ENCODE measurements at regions not wholly inside any gene's neighbourhood (a gene's known extent, or its start where the extent isn't known, plus 50 kb on each side); places are given as distances from the start of the nearest gene placed in this dataset.

DNA sequence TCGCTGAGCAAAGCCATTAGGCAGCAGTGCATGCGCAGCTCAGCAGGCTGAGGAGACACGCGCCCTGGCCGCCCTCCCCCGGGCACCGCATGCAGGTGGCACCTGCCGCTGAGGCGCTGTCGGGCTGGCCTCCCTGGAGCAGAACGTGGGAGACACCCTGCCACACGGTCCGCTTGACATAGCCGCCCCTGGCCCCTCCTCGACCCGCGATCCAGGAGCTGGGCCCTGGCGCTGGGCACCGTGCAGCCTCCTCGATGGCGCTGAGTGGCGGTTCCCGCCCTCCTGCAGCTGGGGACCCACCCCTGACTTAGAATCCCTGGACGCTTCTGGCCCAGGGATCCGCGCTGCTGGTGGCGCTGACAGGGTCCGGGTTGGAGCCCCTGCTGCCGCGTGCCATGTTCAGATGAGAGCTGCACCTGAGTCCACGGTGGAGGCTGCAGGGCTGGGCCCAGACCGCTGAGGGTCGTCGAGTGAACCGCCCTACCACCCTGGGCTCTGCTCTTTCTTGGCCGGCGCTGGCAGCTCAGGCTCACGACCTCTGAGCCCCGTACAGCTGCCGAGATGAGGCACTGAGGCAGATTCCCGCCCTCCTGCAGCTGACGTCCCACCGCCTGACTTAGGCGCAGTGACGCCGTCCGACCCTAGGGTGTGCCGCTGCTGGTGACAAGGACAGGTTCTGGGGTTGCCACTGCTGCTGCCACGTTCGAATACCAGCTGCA, 116.8 kb downstream of the OR13A1 start:
- no peak for DNase-seq (ENCODE audit: low spot score)

- no peak for DNase-seq (ENCODE audit: low spot score)
These were observed 116.1 kb downstream of the OR13A1 start for GRCh38 chr10:45199205-45199740.

- DNase-seq (ENCODE audit: low spot score), result no peak
These were observed 114.1 kb downstream of the OR13A1 start for GRCh38 chr10:45201271-45201670.

DNA sequence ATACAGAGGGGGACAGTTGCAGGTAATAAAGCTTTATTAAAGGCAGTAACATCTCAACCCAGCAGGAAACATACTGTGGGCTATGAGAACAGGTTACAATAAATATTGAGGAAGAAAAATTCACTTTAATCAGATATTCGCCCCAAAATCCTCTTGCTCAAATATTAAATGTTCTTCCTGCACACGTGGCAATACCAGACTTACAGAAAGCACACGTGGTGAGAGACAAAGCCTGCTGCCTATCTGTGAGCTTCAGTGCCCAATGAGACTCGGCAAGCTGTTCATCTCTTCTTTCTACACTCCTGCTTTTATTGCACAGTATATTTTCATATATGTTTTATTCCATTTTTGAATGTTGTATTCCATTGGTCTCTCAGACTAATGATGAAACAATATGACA, 113.2 kb downstream of the OR13A1 start:
- no peak for DNase-seq (ENCODE audit: low spot score)

GRCh38 chr10:45204954-45205775, 110.2 kb downstream of the OR13A1 start:
- no peak for DNase-seq (ENCODE audit: low spot score)

DNA sequence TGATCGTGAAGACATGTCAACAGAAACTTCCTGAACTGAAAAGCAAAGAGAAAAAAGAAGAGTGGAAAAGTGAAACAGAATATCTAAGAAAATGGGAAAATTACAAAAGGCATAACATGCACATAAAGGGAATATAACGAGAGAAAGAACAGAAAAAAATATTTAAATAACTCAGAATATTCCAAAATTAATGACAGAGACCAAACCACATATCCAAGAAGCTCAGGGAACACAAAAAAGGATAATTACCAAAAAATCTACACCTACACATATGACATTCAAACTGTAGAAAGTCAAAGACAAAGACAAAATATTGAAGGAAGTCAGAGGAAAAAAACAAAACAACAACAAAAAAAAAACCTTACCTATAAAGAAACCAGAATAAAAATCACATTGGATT, 105.5 kb downstream of the OR13A1 start:
- DNase-seq (ENCODE audit: low spot score), result no peak

GRCh38 chr10:45211576-45211975, 103.8 kb downstream of the OR13A1 start:
- no peak for DNase-seq (ENCODE audit: low spot score)

GRCh38 chr10:45219416-45219815, 96.0 kb downstream of the OR13A1 start:
- DNase-seq (ENCODE audit: low spot score), result no peak

GRCh38 chr10:45220931-45221330, 94.5 kb downstream of the OR13A1 start:
- DNase-seq (ENCODE audit: low spot score), result no peak

- DNase-seq (ENCODE audit: low spot score), result no peak
These were observed 91.1 kb downstream of the OR13A1 start for GRCh38 chr10:45224219-45224841.

DNA sequence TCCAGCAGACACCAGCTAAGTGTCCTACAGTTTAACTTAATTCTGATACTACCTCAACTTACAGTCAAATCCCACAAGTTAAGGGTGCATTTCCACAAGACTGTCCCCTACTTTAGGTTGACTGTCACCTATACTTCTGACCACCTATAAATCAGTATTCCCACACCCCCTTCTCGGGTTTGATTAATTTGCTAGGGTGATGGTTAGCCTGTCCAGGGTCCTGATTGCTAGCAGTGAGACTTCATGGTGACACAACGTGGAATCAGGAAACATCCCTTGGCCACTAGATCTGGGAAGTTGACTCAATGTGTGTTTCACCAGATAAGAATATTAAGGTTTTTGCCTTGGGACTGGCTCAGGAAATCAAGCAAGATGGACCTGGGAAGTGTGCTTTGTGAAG, 88.4 kb downstream of the OR13A1 start:
- no peak for DNase-seq (ENCODE audit: low spot score)

DNA sequence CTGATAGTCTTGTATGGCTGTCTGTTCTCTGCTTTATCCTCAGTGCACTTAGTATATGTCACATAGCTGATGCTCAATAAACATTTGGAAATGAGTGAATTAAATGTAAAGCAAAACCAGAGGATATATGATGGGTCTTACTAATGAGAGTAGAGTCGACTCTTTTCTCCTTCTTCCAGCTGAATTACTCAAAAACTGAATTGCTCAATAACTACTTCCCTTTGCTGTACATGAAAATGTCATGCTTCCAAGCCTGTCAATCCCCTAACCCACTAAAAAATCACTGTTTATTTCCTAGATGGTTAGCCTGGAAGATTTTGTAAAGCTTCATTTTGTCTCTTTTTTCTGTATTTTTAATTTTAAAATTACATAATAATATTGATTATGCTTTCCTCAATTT, 88.0 kb downstream of the OR13A1 start:
- DNase-seq (ENCODE audit: low spot score), result no peak

DNA sequence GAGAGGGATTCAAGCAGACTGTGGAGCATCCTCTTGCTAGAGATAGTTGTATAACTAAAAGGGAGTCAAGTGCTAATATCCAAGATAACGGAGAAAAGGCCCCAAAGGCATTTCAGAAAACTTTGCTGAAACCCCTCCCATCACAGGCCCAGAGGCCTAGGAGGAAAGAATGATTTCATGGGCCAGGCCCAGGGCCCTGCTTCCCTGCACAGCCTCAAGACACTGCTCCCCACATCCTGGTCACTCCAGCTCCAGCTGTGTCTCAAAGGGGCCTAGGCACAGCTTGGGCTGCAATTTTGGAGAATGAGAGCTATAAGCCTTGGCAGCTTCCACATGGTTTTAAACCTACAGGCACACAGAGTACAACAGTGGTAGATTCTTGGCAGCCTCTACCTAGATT, 85.6 kb downstream of the OR13A1 start:
- DNase-seq (ENCODE audit: low spot score), result no peak

DNA sequence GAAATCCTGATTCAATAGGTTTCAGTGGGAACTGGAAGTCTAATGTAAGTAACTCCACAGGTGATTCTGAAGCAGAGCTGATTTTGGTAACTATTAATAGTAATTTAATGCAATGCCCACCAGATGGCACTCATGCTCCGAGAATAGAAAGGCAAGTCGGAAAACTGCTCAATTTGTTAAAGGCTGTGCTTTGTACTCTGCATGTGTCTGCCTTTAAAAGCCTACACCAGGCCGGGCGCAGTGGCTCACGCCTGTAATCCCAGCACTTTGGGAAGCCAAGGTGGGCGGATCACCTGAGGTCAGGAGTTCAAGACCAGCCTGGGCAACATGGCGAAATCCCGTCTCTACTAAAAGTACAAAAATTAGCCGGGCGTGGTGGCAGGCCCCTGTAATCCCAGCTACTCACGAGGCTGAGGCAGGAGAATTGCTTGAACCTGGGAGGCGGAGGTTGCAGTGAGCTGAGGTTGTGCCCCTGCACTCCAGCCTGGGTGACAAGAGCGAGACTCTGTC, 80.1 kb downstream of the OR13A1 start:
- DNase-seq (ENCODE audit: low spot score), result peak; percentile 29

GRCh38 chr10:45235798-45236220, 79.6 kb downstream of the OR13A1 start:
- DNase-seq (ENCODE audit: low spot score), result no peak

DNA sequence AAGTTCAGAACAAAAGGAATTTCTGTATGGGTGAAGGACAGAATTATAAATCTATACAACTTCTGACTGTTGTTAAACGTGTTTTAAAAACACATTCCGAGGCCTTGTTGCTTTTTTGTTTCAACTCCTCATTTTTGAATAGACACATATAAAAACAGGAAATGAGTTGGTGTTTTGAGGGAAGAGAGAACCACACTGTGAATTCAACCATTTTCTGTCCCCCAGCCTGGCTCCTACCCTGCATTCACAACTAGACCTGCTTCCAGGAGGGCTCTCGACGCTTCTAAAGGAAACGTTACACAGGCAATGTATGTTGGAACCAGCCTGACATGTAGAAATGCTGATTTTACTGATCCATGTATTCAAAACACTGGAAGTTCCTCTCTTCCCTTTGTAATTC, 76.5 kb downstream of the OR13A1 start:
- no peak for DNase-seq (ENCODE audit: low spot score)

- no peak for DNase-seq (ENCODE audit: low spot score)
These were observed 75.8 kb downstream of the OR13A1 start for GRCh38 chr10:45239642-45240041.

- no peak for DNase-seq (ENCODE audit: low spot score)
These were observed 73.4 kb downstream of the OR13A1 start for GRCh38 chr10:45241865-45242520.

DNA sequence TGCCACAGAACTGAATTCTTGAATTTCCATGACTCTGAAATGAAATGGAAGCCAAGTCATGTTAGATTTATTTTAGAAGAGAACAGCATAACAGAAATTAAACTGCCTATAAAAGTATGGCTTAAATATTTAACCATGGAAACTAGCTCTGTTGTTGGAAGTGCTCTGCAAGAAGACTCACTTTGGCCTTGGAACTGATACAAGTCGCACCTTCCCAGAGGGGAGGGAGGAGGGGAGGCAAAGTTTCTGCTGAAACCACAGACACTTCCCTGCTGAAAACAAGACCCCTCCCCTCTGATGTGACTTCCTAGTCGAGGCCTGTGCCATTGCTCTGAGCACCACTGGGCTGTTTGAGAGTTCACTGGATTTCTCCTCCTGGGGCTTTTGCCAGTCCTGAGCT, 72.1 kb downstream of the OR13A1 start:
- DNase-seq (ENCODE audit: low spot score), result no peak

- no peak for DNase-seq (ENCODE audit: low spot score)
These were observed 68.9 kb downstream of the OR13A1 start for GRCh38 chr10:45246522-45246921.

- peak; percentile 27 for DNase-seq (ENCODE audit: low spot score)
These were observed 65.3 kb downstream of the OR13A1 start for GRCh38 chr10:45249978-45250693.
